GM19463 (cell line): ENCODE measurements at regions not wholly inside any gene's neighbourhood (a gene's known extent, or its start where the extent isn't known, plus 50 kb on each side); places are given as distances from the start of the nearest gene placed in this dataset.

Experiments
- ATAC-seq: cut with Tn5 transposase; IDR thresholded peaks from one replicate; pipeline ENCODE4 v1.9.1; 2021; ENCODE audit warnings: mild to moderate bottlenecking, moderate library complexity; ENCODE audit not compliant: unreplicated experiment

- no peak for ATAC-seq
Observed at GRCh38 chr7:17598305-17598704, 299.9 kb downstream of the AHR start.

- no peak for ATAC-seq
Observed at GRCh38 chr7:17598846-17599245, 300.4 kb downstream of the AHR start.

DNA sequence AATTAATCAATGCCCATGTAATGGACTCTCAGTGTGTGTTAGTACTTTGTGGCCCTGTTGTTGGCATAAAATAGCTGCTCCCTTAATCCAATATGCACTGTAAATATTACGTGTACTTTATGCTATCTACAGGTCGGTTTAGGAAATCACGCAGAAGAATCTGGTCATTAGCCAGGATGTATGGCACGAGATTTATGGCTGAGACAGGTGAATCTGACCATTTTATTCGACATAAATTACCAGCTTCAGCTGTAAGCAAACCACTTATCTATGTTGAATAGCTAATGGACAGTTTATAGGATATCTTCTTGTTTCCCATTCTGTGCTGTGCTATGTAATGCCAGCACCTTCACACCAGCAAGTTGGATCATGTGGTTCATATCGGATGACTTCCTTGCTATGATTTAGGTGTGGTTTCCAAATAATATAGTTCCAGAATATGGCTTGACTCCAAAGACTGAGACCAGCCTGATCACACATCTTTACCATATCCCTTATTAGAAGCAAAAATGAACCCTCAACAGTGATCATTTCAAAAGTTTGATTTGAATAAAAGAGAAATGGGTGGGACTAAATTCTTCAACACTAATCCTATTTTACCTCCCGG lies 301.4 kb downstream of the AHR start:
- ATAC-seq: no peak

- ATAC-seq: no peak
Observed at GRCh38 chr7:17600340-17600752, 301.9 kb downstream of the AHR start.

GRCh38 chr7:17601921-17602320 lies 303.5 kb downstream of the AHR start:
- no peak for ATAC-seq

- ATAC-seq: no peak
Observed at GRCh38 chr7:17608114-17608833, 309.8 kb downstream of the AHR start.

DNA sequence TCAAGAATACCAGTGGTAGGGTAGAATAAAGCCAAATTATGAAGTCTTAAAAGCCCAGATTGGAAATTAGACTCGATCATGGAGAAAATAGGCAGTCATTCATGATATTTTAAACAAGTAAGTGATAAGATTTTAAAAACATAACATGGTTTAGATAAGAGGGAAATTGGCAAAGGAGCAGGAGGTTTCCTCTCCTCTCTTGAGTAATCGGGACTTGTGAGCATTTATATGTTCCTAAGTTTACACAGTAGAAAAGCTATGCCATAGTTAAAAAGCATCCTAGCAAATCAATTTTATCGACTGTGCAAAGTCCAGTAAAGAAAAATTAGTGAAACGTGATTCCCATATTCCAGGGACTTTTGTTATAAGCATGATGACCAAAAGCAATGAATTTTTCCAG lies 313.2 kb downstream of the AHR start:
- ATAC-seq: no peak

DNA sequence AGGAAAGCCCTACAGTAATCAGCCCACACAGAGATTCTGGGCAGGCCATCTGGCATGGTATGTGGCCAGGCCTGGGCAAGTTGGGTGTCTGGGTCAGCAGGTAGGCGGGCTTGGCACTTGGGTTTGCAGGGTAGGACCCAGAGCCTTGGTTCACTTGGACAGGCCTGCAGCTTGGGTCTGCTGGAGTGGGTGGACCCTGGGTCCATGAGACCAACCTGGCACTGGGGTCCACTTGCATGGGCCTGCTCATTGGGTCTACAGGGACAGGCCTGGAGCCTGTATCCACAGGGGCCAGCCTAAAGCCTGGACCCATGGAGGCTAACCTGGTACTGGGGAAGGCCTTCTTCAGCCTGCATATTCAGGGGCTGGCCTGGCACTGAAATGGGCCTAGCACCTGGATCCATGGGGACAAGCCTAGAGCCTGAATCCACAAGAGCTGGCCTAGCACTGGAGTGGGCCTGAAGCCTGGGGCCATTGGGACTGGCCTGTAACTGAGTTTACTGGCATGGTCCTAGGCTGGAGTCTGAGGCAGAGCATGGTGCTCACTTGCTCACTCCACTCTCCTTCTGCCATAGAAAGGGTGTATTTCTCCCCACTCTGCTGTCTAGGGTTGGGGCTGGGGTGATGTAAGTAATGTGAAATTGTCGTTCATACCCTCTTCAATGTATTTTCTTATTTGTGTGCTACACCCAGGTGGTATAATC lies 315.0 kb downstream of the AHR start:
- ATAC-seq: no peak

DNA sequence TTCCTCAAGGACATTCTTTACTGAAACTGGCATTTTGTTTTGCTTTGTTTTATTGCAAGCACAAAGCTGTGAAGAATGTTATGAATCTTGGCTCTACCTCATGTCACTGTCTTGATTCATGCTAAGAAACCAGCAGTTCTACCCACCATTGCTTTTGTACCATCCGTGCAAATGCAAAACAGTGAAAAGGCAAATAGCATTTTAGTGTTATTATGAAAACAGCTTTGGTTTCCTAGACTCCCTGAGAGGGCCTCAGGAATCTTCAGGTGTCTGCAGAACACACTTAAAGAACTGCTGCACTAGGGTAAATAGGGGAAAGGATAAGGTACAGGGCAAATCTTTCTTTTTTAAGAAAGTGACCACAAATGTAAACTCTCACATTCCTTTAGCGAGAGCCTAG lies 318.9 kb downstream of the AHR start:
- no peak for ATAC-seq

- ATAC-seq: no peak
Observed at GRCh38 chr7:17617857-17618651, 319.6 kb downstream of the AHR start.

DNA sequence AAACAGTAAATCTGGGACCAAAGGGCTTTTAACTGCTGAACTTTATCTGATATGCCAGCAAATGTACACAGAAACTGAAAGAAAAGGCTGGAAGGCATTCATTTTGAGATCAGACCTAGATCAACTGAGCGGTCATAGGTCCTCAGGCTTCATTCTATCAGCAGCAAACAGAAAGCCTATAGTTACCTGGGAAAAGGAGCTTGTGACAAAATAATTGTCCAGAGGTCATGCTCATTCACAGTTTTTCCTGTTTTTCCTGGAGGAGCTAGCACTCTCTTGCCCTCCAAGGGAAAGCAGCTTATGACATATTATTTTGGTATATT lies 320.2 kb downstream of the AHR start:
- ATAC-seq: no peak

DNA sequence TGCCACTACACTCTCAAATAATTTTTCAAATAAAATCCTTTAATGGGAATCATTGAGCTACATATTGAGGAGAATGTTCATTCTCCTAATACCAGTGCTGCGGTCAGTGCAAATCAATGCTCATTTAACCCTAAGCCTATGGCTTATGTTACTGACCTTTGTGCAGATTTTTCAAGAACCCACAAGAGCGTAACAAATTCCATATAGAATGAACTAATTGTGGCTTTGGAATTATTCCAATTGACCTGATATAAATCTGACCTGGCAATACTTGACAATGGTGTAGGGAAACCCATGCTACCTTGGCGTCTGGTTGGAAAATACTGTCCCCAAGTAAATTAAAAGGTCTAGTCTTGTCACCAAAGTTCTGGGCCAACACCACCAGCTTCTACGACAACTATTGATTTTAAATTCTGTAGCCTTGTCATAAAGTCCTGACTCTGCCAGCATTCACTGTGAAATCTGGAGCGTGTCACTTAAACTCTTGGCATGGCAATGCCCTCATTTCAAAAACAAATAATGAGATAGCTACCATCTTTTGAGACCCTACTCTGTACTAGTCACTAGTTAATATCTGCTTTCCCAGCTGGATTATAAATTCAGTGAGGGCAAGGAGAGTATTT lies 320.9 kb downstream of the AHR start:
- ATAC-seq: no peak

DNA sequence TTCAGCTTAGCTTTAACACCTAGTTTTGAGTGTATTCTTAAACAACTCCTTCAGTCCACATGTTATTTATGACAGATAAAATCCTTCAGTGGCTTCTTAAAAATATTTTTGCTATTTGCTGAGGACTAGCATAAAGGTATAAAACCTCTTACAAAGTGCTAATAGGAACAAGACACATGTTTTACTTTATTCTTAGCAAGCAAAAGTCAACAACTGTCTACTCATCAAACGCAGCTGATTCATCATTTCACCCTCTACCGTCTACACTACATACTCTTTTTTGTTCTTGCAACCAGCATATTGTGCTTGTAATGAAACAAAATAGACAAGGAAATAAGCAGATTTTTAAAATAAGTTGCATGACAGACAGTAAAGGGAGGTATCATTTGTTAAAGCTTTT lies 319.7 kb downstream of the SNX13 start:
- no peak for ATAC-seq

DNA sequence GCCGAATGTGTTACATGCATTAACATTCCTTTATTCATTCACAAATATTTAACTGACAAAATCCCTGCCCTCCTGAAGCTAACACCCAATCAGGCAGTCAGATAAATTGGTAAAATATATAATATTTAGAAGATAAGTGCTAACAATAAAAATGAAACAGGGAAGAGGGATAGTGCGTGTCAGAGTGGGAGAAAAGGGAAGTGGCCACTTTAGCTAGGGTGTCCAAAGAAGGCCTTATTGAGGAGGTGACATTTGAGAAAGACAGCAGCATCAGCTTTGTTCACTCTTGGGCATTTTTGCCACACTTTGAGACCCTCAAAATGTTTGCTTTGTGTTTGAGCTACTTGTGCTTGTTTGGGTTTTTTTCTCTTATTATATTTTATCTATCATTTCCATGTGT lies 317.8 kb downstream of the SNX13 start:
- ATAC-seq: no peak

GRCh38 chr7:17623546-17624185 lies 316.6 kb downstream of the SNX13 start:
- ATAC-seq: no peak

DNA sequence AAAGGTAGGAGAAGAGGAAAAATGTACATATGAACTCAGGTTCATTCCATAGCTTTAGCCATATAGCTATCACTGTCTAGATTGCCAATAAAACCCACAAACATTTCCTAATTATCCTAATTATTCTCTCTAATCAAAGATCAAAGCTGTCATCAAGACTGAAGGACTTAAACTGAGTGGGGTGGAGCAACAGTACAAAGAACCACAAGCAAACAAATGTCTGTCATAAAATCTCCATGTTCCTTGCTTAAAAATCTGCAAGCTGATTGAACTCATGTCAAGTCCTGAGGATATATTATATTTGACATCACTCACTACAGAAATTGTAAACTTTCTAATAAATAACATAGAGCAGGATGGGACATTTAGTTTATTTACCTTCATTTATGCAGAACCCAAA lies 315.9 kb downstream of the SNX13 start:
- ATAC-seq: no peak

GRCh38 chr7:17625043-17625442 lies 315.3 kb downstream of the SNX13 start:
- ATAC-seq: no peak

DNA sequence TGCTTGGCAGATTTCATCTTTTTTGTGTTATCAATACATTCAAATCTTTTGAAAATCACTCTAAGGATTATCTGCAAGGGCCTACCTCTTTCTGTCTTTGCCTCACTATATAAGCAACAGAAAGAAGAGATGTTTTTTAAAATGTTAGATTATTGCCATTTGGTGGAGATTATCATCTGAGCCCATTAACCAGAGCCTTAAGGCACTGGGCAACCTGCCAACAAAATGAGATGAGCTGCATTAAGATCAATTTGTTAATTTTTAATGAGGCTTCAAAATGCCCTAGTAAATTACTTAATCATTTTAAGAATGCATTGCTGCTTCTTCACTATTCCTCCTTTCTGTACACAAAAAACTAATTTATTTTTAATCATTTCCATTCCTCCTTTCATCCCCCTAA lies 314.1 kb downstream of the SNX13 start:
- no peak for ATAC-seq

- no peak for ATAC-seq
Observed at GRCh38 chr7:17631061-17631460, 309.2 kb downstream of the SNX13 start.

- no peak for ATAC-seq
Observed at GRCh38 chr7:17632384-17632783, 307.9 kb downstream of the SNX13 start.

- ATAC-seq: no peak
Observed at GRCh38 chr7:17633067-17633466, 307.2 kb downstream of the SNX13 start.
